ENCODE measurements at regions not wholly inside any gene's neighbourhood (a gene's known extent, or its start where the extent isn't known, plus 50 kb on each side); places are given as distances from the start of the nearest gene placed in this dataset.

- DNase-seq, result no peak
Measured at GRCh38 chr13:108156749-108157148, 58.6 kb downstream of the LIG4 start.

- DNase-seq, result peak; percentile 57
Measured at GRCh38 chr13:108155185-108156106, 59.9 kb downstream of the LIG4 start.

- DNase-seq, result no peak
Measured at GRCh38 chr13:108154421-108154858, 60.9 kb downstream of the LIG4 start.

GRCh38 chr13:108146642-108147041 lies 68.7 kb downstream of the LIG4 start:
- no peak for DNase-seq

GRCh38 chr13:108142702-108143436 lies 72.5 kb downstream of the LIG4 start:
- DNase-seq, result no peak

- DNase-seq, result no peak
Measured at GRCh38 chr13:108137176-108137575, 78.2 kb downstream of the LIG4 start.

GRCh38 chr13:108127406-108127805 lies 87.9 kb downstream of the LIG4 start:
- DNase-seq, result no peak

GRCh38 chr13:108126056-108126455 lies 89.3 kb downstream of the LIG4 start:
- no peak for DNase-seq

GRCh38 chr13:108121406-108121805 lies 93.9 kb downstream of the LIG4 start:
- no peak for DNase-seq

GRCh38 chr13:108120856-108121255 lies 94.5 kb downstream of the LIG4 start:
- no peak for DNase-seq

- no peak for DNase-seq
Measured at GRCh38 chr13:108120302-108120701, 95.0 kb downstream of the LIG4 start.

- no peak for DNase-seq
Measured at GRCh38 chr13:108115738-108116137, 99.6 kb downstream of the LIG4 start.

- no peak for DNase-seq
Measured at GRCh38 chr13:108113407-108113806, 101.9 kb downstream of the LIG4 start.

- no peak for DNase-seq
Measured at GRCh38 chr13:108104736-108105135, 110.6 kb downstream of the LIG4 start.

- DNase-seq, result no peak
Measured at GRCh38 chr13:108102771-108103170, 112.6 kb downstream of the LIG4 start.

GRCh38 chr13:108096301-108096915 lies 118.9 kb downstream of the LIG4 start:
- no peak for DNase-seq

- no peak for DNase-seq
Measured at GRCh38 chr13:108095036-108095435, 120.3 kb downstream of the LIG4 start.

- no peak for DNase-seq
Measured at GRCh38 chr13:108093616-108094015, 121.7 kb downstream of the LIG4 start.

GRCh38 chr13:108087810-108088209 lies 127.5 kb downstream of the LIG4 start:
- DNase-seq, result no peak

- DNase-seq, result no peak
Measured at GRCh38 chr13:108086678-108087077, 128.7 kb downstream of the LIG4 start.

- DNase-seq, result no peak
Measured at GRCh38 chr13:108084840-108085239, 130.5 kb downstream of the LIG4 start.

GRCh38 chr13:108083056-108083455 lies 132.3 kb downstream of the LIG4 start:
- DNase-seq, result no peak

- DNase-seq, result no peak
Measured at GRCh38 chr13:108082481-108082880, 132.9 kb downstream of the LIG4 start.

GRCh38 chr13:108077284-108077683 lies 138.1 kb downstream of the LIG4 start:
- DNase-seq, result no peak

Data from stimulated activated CD4-positive, alpha-beta T cell treated with anti-CD3 and anti-CD28 coated beads, Interleukin-4, amount 100 ng/mL, for 1 hour (primary cell).